ENCODE measurements at regions not wholly inside any gene's neighbourhood (a gene's known extent, or its start where the extent isn't known, plus 50 kb on each side); places are given as distances from the start of the nearest gene placed in this dataset.

DNA sequence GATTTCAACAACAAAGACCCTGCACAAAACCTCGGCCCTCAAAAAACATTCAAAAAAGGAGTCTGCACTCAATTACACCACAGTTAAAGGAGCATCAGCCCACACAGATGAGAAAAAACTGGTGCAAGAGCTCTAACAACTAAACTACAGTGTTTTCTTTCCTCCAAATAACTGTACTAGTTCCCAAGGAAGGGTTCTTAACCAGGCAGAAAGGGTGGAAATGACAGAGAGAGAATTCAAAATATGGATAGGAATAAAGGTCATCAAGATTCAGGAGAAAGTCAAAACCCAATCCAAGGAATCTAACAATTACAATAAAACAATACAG lies 176.4 kb upstream of the TRPC4 start:
- TF ChIP-seq PATZ1 (CRISPR knock-in tag; IDR thresholded peaks at IDR 0.05; ENCODE audit: borderline replicate concordance), result no peak
- TF ChIP-seq, protein P1, sequence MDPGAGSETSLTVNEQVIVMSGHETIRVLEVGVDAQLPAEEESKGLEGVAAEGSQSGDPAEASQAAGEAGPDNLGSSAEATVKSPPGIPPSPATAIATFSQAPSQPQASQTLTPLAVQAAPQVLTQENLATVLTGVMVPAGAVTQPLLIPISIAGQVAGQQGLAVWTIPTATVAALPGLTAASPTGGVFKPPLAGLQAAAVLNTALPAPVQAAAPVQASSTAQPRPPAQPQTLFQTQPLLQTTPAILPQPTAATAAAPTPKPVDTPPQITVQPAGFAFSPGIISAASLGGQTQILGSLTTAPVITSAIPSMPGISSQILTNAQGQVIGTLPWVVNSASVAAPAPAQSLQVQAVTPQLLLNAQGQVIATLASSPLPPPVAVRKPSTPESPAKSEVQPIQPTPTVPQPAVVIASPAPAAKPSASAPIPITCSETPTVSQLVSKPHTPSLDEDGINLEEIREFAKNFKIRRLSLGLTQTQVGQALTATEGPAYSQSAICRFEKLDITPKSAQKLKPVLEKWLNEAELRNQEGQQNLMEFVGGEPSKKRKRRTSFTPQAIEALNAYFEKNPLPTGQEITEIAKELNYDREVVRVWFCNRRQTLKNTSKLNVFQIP (CRISPR knock-in tag; IDR thresholded peaks at IDR 0.05; ENCODE audit: borderline replicate concordance, low read depth), result no peak
- no peak for TF ChIP-seq TCF4 (CRISPR knock-in tag; IDR thresholded peaks at IDR 0.05; ENCODE audit: borderline replicate concordance)
- TF ChIP-seq BACH2 (CRISPR knock-in tag; IDR thresholded peaks at IDR 0.05; ENCODE audit: borderline replicate concordance), result no peak
- TF ChIP-seq SNAI2 (CRISPR knock-in tag; IDR thresholded peaks at IDR 0.05), result no peak
- TF ChIP-seq, protein P2, sequence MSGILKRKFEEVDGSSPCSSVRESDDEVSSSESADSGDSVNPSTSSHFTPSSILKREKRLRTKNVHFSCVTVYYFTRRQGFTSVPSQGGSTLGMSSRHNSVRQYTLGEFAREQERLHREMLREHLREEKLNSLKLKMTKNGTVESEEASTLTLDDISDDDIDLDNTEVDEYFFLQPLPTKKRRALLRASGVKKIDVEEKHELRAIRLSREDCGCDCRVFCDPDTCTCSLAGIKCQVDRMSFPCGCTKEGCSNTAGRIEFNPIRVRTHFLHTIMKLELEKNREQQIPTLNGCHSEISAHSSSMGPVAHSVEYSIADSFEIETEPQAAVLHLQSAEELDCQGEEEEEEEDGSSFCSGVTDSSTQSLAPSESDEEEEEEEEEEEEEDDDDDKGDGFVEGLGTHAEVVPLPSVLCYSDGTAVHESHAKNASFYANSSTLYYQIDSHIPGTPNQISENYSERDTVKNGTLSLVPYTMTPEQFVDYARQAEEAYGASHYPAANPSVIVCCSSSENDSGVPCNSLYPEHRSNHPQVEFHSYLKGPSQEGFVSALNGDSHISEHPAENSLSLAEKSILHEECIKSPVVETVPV (CRISPR knock-in tag; IDR thresholded peaks at IDR 0.05), result no peak
- TF ChIP-seq GLIS3 (CRISPR knock-in tag; IDR thresholded peaks at IDR 0.05), result no peak
- no peak for TF ChIP-seq ZFP3 (CRISPR knock-in tag; IDR thresholded peaks at IDR 0.05)
